Superior temporal gyrus (tissue), 1 donor: ENCODE measurements at regions not wholly inside any gene's neighbourhood (a gene's known extent, or its start where the extent isn't known, plus 50 kb on each side); places are given as distances from the start of the nearest gene placed in this dataset.
A peak's percentile ranks its signal among the peaks of the same experiment; 100 is the strongest.

Source experiments
- DNase-seq: peaks from one replicate; pipeline ENCODE4 v3.0.0-alpha.2; 2016; ENCODE audit errors: extremely low spot score

DNA sequence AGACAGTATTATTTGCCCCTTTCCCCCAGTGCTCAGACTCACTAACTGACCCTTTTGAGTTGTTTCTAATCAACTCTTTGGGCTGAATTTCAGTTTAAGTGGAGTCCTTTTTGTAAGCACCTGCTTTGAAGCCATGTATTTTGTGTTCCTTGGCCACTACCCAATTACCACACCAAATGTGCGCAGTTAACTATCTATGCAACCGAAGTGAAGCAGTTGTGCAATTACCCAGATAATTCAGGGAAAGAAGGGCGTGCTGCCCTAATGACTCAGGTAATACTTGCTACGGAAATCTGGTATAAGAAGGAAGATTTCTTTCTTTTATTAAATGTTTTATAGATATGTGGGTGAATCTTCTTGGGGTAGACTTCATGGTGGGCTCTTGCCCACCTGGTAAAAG lies 371.9 kb upstream of the TBL1XR1 start:
- DNase-seq = no peak

DNA sequence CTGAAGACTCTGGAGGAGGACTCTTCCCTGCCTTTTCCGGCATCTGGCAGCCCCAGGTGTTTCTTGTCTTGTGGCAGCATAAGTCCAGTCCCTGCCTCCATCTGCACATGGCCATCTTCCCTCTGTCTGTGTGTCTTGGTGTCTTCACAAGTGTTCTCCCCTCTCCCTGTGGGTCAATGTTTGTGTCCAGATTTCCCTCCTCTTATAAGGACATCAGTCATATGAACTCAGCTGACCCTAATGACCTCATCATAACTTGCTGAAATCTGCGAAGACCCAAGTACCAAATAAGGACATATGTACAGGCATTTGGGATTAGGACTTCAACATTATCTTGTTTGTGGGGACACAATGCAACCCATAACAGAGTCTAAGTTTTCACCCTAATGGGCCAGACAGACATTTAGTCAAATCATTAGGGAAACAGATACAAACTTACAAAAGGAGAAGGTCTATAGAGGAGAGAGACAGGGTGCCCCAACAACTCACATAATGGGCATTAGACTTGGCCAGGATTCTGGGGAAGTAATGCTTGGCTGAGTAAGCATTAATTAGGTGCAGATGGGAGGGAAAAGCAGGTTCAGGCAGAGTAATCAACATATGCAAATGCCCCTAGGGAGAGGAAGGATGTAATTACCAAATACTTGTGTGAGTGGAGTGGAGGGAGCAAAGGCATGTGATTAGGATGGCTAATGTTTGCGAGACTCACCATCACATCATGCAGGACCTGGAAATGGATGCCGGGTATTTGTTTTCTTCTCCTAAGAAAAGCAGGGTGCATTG lies 372.8 kb upstream of the TBL1XR1 start:
- DNase-seq = no peak

DNA sequence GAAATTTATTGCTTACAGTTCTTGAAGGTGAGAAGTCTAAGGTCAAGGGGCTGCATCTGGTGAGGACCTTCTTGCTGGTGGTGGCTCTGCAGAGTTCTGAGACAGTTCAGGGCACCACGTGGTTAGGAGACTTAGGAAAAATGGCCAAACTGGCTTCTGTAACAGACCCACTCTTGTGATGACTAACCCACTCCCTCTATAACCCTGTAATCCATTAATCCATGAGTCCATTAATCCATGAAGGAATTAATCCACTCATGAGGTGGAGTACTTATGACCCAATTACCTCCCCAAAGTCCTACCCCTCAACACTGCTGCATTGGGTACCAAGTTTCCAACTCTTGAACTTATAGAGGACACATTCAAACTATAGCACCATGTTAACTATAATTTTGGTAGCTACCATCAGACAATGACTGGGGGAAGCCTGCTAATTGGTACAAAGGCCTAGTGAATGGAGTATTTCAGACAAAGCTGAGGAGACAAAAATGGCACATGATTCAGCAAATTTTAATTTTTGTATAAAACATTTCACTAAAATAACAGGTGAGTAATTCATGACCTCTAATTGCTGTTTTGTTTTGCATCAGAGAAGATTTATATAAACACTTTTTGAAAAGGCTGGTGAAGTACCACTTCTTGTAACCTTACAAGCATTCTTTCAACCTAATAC lies 374.1 kb upstream of the TBL1XR1 start:
- no peak for DNase-seq

DNA sequence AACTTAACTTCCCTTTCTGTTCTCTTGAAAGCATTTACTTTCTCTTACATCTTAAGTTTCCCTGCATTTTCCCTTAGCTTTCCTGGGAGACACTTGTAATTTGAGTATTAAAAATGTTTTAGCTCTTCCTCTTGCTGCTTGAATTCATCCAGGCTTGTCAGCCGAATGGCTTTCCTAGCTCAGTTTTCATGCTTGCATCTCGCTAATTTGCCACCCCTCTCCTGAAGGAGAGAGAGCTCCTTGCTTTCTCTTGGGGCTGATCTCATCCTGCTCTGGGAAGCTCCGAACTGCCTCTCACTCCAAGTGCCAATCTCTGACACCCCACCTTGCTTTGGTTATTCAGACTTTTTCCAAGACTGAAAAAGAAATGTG lies 374.6 kb upstream of the TBL1XR1 start:
- DNase-seq = no peak

DNA sequence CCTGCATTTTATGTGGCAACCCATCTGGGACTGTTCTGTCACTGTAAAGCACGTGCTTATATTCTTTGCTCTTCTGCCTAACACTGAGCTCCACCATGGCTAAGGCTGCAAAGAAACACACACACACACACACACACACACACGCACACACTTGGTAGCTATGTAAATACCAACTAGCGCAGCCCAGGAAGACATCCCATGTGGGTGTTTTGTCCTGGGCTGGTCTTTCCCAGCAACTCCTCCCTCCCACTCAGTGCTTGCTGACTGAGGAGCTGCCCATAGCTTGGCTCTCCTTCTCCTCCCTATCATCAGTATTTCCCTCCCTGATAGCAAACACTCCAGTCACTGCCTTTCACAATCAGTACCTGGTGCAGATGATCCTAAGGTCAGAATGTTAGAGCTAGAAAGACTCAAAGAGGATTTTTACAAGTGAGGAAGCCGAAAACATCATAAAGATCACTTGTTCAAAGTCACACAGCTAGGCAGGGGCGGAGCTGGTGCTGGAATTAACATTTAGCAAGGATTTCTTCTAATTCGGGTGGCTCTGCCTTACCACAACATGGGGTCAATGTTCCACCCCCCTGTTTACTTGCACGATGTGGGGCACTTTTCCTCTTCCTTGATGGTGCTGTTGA lies 377.1 kb upstream of the TBL1XR1 start:
- no peak for DNase-seq

DNA sequence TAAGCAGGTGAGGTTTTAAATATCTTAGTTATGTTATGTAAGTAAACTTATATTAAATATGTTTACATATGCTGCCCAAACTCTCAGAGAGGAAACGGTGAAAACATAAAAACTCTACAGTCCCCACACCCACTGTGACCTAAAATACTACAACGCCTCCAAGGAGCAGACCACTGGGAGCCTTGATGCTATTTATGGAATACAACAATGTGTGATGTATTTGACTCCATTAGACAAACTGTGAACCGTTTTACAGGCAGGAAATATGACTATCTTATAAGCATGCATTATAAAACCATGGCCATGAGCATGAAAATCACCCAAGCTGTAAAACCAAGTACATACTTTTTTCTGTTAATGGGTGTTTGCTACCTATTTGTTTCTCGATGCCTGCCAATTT lies 379.5 kb upstream of the TBL1XR1 start:
- DNase-seq = no peak

DNA sequence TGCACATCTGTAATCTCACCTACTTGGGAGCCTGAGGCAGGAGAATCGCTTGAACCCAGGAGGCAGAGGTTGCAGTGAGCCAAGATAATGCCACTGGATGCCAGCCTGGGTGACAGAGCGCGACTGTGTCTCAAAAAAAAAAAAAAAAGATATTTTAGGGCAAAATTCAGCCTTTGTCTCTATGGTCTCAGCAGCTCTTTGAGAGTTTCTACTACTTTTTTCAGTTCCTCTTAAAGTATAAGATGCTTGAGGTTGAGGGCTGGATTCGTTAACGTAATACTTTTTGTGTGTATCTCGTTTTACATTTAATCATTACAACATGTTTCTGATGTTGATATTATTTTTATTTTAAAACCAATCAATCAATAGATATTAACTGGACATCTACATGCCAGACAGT lies 381.2 kb upstream of the TBL1XR1 start:
- no peak for DNase-seq

DNA sequence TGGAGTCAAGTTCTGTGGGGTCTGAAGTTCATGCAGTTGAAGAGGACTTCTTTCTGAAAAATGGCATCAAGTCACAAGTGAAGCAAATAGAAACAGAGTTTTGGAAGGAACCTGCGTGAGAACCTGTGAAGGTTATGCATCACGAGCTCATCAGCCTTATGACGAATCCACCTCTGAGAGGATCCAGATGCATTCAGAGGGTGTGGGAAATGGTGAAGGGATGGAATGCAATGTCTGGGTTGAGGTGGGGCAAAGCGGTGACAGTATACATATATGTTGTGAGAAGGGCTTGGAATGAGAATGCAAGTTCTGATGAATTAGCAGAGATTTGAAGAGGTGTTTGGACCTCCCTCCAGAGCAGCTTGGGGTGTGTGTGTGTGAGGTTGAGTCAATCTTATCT lies 382.1 kb upstream of the TBL1XR1 start:
- no peak for DNase-seq

DNA sequence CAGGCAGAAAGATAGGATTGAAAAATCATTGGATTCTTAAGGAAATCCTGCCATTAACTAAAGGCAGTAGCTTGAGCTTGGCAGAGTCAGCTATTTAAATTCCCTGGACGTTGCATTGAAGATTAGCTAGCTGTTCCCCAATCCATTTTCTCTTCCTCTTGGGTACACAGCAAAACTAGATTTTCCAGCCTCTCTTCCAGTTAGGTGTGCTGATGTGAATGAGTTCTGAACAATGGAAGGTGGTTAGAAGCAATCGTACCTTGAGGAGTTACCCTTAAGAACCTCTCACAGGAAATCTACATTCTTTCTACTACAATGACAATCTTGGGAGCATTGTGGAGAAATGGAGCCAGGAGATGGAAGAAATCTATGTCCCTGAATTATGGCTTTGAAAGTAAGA lies 383.2 kb upstream of the TBL1XR1 start:
- no peak for DNase-seq

DNA sequence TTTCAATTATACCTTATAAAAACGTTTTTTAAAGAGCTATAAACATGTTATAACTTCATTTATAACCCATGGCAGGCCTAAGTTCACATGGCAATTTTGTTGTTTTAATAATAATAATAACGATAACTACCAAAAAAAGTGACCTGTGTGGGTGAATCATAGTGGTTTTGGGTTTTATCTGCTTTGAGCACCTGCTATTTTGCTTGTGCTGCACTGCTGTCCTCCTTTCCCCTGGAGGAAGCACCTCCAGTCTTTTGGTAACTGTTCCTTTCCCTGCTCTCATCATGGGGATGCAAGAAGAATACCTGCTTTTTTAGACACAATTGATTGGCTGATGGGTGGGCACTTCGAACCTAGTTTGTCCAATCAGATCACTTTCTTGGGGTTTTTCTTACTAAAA lies 388.0 kb upstream of the TBL1XR1 start:
- DNase-seq = no peak

DNA sequence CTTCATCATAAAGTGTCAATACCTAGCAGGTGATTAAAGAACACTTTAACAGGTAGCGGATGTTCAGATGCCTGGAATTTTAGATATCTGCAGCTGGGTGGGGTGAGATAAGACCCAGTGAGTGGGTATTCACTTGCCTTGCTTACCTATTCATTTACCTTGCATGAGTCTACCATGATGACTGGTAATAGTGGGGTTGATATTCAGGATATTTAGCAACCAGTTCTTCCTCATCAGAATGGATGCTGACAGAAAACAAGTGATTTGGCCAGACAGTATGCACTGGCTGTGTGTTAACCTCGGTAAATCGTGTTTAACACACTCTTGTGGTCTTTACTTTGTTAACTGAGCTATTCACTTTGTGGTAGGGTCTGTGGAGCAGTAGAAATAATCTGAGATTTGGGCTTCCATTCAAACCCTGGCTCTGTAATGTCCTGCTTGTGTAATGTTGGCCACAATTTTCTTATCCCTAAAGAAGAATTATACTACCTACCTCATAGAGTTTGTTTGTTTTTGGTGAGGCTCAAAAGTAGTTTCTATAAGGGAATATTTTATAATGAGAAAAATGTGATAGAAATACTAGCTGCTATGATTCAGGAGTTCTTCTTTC lies 391.9 kb upstream of the TBL1XR1 start:
- DNase-seq = no peak

DNA sequence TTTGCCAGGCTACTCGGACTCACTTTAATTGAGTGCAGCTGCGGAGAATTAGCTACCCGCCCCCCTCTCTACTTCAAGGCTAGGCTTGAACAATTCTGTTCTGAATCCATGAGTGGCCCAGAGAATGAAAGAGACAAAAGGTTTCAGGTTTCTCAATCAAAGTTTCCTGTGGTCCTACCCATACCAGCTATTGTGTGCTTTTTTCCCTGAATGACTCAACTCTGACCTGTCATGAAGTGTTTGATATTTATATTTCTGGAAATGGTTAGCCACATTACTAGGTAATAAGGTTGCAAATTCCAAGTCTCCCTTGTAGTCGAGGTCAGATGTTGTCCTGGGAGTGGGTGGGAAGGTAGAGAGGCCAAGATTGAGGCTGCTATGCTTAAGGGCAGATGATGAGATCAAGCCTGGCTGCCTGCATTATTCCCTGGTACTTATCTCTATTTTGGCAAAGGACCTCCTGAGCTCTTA lies 392.7 kb upstream of the TBL1XR1 start:
- no peak for DNase-seq

DNA sequence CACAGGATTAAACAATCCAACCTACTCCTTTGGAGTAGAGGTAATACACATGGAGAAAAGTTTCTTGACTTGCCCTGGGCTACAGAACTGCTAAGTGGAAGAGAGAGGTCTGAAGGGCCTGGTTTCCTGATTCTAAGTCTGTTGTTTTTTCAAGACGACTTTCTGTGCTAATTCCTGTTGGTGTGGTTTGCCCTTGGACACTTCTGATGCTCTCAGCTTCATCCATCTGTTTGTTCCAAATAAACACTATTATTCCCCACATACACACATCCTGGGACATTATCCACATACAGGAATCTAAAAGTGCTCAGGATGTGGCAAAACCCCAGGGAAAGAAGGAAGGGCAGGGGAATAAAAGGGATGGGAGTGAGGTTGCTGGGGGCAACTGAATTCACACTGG lies 393.5 kb upstream of the TBL1XR1 start:
- DNase-seq = no peak

DNA sequence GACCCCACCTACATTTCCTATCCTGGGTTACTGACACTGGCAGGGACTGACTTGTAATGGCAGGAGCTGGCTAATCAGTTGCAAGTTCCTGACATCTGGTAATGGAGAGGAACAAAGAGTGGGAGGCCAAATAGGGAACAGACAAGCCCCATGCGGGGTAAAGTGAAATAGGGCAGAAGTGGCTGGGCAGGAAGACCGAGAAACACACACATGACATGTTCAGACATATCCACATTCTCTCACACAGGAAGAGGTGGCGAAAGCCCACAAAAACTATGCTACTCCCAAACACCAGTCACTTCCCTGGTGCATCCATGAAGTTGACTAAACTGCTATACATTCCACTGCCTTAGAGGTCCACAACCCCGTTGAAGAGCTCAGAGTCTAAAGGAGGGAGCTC lies 394.1 kb upstream of the TBL1XR1 start:
- no peak for DNase-seq

DNA sequence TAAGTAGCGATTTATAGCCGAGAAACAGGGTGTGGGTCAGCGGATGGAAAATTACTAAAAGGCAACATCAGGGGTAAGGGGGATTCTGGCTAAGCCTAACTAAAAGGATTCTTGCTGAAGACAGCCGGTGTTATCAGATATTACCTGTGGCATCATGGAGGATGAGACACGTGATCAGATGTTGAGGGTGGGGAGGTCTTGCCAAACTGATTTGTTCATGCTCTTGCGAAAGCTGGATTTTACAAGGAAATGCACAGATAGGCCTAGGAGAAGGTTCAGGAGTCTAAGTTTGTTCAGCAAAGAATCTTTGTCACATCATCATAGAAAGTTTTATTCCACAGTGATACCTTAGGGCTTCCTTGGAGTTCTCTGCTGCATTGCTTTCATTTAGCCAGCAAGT lies 396.8 kb upstream of the TBL1XR1 start:
- no peak for DNase-seq

DNA sequence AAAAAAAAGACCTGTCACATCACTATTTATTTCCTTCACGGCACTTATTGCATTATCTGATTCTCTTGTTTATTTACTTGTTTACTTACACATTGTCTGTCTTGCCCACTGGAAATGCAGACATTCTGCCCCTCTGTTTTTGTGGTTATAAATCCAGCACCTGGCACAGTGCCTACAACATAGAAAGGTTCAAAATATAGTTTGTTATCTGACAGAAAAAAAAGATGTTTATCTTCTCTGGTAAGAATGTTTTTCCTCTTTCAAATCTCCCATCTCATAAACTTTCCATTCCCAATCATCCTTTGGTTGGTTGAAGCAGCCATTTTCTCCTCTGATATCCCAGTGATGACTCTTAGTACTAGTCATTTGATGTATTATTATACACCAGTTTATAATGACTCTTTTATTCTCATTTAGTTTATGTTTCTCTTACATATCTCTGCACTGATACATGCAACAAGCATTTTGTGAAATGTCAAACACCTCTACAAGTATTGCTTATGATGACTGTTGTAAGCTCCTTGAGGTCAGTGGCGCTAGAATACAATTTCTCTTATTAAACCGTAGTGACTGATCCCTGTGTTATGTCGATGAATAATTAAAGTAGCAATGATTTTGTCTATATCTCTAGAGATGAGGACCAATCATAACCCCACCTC lies 398.4 kb upstream of the TBL1XR1 start:
- DNase-seq = no peak

DNA sequence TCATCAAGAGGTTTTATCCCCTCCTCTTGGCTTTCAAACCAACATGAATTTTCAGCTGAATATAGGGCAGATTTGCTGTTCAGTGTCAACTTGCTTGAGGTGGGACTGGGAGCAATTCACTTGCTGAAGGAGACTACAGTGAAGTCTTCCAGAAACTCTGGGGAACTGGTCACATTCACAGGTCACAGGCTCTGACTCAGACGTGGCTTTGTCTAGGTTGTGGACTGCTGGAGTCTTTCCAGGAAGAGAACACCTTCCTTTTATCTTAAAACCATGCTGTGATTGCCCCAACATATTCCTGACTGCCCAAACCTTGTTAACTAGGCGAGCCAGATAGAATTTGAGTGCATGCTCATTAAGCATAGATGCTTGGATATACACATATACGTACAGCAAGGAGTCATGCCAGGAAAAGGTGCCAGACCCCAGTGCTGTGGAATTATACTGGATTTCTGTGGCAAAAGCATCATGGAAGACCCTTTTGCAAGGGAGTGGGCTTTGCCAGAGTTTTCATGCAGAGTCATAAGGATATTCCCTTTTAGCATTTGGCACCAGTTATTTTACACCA lies 399.1 kb upstream of the TBL1XR1 start:
- DNase-seq = no peak

DNA sequence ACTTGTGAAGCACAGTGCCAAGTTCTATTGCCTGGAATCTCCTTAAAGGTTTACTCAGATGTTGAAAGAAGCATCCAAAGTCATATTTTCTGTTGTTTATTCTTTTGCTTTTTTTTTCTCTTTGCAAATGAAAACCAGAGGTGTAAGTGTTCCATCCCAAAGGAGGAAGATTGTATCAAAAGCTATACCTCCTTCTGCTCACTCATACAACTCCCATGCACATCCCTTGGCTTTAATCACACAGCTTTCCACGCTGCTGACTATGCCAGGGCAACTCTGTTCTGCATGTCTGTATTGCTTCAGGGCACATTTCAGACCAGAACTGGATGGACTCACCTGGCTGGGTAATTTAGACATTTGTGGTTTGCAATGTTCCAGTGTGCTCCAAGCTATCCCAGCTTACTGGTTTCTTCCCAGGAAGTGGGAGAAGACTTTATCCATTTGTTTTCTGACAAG lies 399.6 kb upstream of the TBL1XR1 start:
- DNase-seq = no peak

DNA sequence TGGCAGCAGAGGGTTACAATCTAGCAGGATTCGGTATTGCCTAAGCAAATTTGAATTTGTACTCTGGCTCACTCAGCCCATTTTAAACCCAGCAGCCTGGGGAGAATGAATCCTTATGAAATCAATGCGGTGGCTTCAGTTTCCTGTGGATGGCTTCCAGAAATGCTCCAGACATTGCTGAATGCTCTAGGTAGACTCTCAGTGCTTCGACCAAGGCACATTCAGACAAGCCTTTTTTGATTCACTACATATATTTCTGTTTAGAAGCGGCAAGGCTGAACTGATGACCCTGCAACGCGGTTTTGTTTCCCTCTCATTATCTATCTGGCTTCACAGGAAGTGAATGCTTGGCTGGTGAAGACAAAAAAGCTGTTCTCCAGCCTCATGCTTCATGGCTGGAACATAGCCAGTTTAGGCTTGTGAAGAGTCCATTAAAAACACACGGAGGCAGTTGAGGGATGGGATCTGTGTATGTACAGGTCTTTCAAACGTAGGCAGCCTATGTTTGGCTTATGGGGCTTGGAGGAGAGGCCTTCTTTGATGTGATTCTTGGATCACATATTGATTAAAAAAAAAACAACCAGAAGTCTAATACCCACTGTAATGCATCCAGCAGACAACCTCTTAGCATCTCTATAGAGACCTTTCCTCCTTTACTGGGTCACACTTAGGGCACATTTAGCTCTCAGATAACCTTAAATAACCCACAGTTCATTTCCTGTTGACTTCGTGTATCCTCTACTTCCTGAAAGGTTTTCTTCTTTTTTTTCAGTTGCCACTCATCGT lies 400.2 kb upstream of the TBL1XR1 start:
- DNase-seq = peak; percentile 77

DNA sequence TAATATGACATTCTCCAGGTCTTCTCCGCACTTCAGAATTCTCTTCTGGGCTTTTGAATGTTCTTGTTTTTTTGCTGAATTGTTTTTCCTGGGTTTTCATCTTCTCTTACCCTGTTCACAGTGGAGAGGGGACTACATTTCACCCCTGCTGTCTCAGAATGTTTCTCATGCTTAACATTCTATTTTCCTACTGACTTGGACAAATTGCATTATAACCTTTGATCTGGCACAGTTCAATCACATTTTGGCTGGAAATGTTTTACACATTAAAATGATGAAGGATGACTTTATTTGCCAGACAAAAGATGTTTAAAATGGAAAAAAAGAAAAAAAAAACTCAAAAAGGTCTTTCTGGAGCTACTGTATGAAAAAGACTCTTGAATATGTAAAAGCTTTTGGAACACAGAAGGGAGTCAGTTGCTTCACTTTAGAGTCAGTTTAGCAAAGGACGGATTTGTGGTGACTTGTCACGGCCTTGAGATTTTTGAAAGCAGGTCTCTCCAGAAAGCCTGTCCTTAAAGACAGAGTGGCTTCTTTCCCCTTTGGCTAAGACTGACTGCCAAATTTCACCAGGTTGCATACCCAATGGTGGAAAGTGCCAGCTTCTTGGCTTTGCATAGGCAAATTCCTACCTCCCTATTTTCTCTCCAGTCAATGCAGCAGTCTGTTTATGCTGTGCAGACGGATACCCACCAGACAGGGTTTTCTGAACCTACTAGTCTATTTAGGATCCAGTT lies 401.0 kb upstream of the TBL1XR1 start:
- DNase-seq = no peak
